Upper lobe of right lung (tissue), 1 donor: ENCODE measurements at regions not wholly inside any gene's neighbourhood (a gene's known extent, or its start where the extent isn't known, plus 50 kb on each side); places are given as distances from the start of the nearest gene placed in this dataset.
A peak's percentile ranks its signal among the peaks of the same experiment; 100 is the strongest.

ENCODE experiments used
- ATAC-seq: fragments of 200-7000 bp; cut with Tn5 transposase; one replicate; pipeline ENCODE4 v1.9.1; 2020; ENCODE audit warnings: mild to moderate bottlenecking, moderate library complexity
- DNase-seq: peaks from one replicate; pipeline ENCODE4 v3.0.0-alpha.2; 2020
- H3K27ac ChIP-seq: fragments of 200-600 bp; one replicate; pipeline ENCODE4 v1.8.0; 2022
- H3K27me3 ChIP-seq: fragments of 200-600 bp; one replicate; pipeline ENCODE4 v1.8.0; 2022; ENCODE audit warnings: mild to moderate bottlenecking
- H3K36me3 ChIP-seq: fragments of 200-600 bp; one replicate; pipeline ENCODE4 v1.8.0; 2022
- H3K4me1 ChIP-seq: fragments of 200-600 bp; one replicate; pipeline ENCODE4 v1.8.0; 2022
- H3K4me3 ChIP-seq: fragments of 200-600 bp; one replicate; pipeline ENCODE4 v1.8.0; 2022; ENCODE audit warnings: mild to moderate bottlenecking
- H3K9me3 ChIP-seq: fragments of 200-600 bp; one replicate; pipeline ENCODE4 v1.8.0; 2022
- intact Hi-C: fragments of 100-400 bp; cut with DNase I; formaldehyde crosslinking; loops from one replicate; pipeline ENCODE4 v1.11.0; 2022
- TF ChIP-seq, protein P1 (sequence below): fragments of 200-600 bp; IDR thresholded peaks from one replicate; pipeline ENCODE4 v1.8.0; 2022; ENCODE audit warnings: antibody characterized with exemption
- donor health status: DM: no; HTN: yes; CAD: no; lungs with severe emphysema.

DNA sequence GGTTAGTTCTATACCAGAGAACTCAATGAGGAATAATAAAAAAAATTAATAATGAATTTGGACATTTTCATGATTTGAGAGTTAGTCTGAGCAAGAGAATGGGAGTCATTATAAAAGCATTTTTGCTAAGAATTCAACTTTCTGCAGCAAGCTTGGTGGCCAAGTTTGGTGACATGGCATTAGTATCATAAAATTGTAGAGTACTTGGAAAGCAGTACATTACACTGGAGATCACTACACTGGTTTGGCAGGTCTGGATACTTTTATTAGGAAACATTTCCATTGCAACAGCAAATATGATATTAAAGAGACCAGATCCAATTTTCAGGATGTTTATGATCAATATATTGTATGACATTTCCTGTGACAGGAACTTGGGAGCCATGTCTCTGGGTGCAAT, 249.1 kb upstream of the INTU start:
- TF ChIP-seq, protein P1, sequence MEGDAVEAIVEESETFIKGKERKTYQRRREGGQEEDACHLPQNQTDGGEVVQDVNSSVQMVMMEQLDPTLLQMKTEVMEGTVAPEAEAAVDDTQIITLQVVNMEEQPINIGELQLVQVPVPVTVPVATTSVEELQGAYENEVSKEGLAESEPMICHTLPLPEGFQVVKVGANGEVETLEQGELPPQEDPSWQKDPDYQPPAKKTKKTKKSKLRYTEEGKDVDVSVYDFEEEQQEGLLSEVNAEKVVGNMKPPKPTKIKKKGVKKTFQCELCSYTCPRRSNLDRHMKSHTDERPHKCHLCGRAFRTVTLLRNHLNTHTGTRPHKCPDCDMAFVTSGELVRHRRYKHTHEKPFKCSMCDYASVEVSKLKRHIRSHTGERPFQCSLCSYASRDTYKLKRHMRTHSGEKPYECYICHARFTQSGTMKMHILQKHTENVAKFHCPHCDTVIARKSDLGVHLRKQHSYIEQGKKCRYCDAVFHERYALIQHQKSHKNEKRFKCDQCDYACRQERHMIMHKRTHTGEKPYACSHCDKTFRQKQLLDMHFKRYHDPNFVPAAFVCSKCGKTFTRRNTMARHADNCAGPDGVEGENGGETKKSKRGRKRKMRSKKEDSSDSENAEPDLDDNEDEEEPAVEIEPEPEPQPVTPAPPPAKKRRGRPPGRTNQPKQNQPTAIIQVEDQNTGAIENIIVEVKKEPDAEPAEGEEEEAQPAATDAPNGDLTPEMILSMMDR = no peak
- ATAC-seq = no peak

DNA sequence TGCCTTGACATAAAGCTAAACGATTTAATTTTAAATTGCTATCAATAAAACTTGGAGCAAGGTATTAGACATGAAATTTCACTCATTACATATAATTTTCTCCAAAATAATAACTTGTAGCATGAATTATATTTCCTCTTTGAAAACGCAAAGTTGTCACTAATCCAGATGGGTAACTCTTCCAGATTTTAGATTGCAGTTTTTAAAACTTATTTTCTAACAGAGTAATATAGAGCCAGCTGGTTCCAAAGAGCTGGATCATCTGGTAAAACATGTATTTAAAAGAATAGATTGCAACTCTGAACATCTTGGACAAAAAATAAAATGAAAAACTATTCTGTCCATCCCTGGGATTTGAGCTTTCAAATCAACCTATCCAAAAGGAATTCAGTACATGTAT, 238.2 kb upstream of the INTU start:
- no peaks in the 10 kb centered on the region for H3K9me3 ChIP-seq
- TF ChIP-seq, protein P1 = no peak
- DNase-seq (no peak), ATAC-seq (no peak)
- no peak overlapping the region for H3K4me3 ChIP-seq
- no peak overlapping the region for H3K27ac ChIP-seq
- H3K4me1 ChIP-seq = no peaks in the 10 kb centered on the region
- intact Hi-C loops = no loop called here
- H3K27me3 ChIP-seq = no peaks in the 10 kb centered on the region
- no peaks in the 10 kb centered on the region for H3K36me3 ChIP-seq

More for the DNA sequence above, 249.1 kb upstream of the INTU start:
- no peak for DNase-seq
- Histone ChIP-seq H3K27ac (no peak overlapping the region), H3K4me1 (no peaks in the 10 kb centered on the region), H3K36me3 (no peaks in the 10 kb centered on the region), H3K4me3 (no peak overlapping the region), H3K9me3 (no peaks in the 10 kb centered on the region), H3K27me3 (no peaks in the 10 kb centered on the region)
- intact Hi-C loops = no loop called here

GRCh38 chr4:127400276-127400675, 232.5 kb upstream of the INTU start:
- no peak for ATAC-seq
- H3K36me3 ChIP-seq = no peaks in the 10 kb centered on the region
- no peak overlapping the region for H3K4me3 ChIP-seq
- intact Hi-C loops = no loop called here
- no peaks in the 10 kb centered on the region for H3K27me3 ChIP-seq
- no peak for DNase-seq
- H3K4me1 ChIP-seq = no peaks in the 10 kb centered on the region
- no peak overlapping the region for H3K27ac ChIP-seq
- no peaks in the 10 kb centered on the region for H3K9me3 ChIP-seq
- TF ChIP-seq, protein P1 = no peak

DNA sequence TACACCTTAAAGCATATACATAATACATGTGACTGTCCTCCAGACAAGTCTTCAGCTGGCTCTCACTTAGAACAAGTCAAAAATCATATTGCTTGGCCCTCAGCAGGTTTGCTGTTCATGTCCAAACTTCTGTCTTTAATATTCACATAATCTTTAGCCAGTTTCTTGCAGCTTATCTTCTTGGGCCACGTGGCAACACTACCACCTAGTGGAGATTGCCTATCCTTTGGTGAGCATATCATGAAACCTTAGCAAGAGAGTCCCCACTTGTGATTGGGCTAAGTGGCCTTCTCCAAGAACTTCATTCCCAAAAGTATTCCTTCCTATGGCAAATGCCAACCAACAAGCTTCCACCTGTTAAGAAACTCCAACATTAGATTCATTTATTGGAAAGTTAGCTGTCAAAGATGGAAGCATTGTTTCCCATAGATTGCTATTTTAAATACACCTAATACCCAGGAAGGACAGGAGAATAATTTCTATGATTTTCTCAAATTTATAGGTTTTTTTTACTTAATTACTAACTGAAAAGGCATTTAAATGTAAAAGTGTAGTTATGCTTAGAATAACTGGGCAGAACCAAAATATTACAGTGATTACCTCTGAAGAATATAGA, 231.9 kb upstream of the INTU start:
- intact Hi-C loops = no loop called here
- ATAC-seq = peak; percentile 85

GRCh38 chr4:127403471-127404084, 229.2 kb upstream of the INTU start:
- intact Hi-C loops = no loop called here
- DNase-seq (no peak), ATAC-seq (no peak)

More for the DNA sequence above, 231.9 kb upstream of the INTU start:
- Histone ChIP-seq H3K27ac (no peak overlapping the region), H3K4me3 (no peak overlapping the region), H3K9me3 (no peaks in the 10 kb centered on the region), H3K4me1 (no peaks in the 10 kb centered on the region), H3K27me3 (no peaks in the 10 kb centered on the region), H3K36me3 (no peaks in the 10 kb centered on the region)
- no peak for DNase-seq
- TF ChIP-seq, protein P1 = peak; percentile 73

More at GRCh38 chr4:127403471-127404084, 229.2 kb upstream of the INTU start:
- TF ChIP-seq, protein P1 = no peak
- Histone ChIP-seq H3K36me3 (no peaks in the 10 kb centered on the region), H3K4me1 (no peaks in the 10 kb centered on the region), H3K4me3 (no peak overlapping the region), H3K27me3 (no peaks in the 10 kb centered on the region), H3K9me3 (no peaks in the 10 kb centered on the region), H3K27ac (no peak overlapping the region)
